DND-41 (cell line): ENCODE measurements at regions not wholly inside any gene's neighbourhood (a gene's known extent, or its start where the extent isn't known, plus 50 kb on each side); places are given as distances from the start of the nearest gene placed in this dataset.
"Not testable (repeated sequence)": the region's sequence is repeated elsewhere in the genome, so short reads cannot be mapped to it uniquely, and the experiment has no call there.

Experiments used
- ATAC-seq: fragments of 200-7000 bp; cut with Tn5 transposase; 3 replicates; pipeline ENCODE4 v1.9.1; 2021; ENCODE audit warnings: low read depth; ENCODE audit not compliant: insufficient read depth
- DNase-seq: peaks from one replicate; pipeline ENCODE4 v3.0.0-alpha.2; 2020
- H2AFZ ChIP-seq: 2 replicates; pipeline ENCODE4 v1.6.0; 2012; ENCODE audit warnings: low read depth, low read length
- H3K27ac ChIP-seq: 2 replicates; pipeline ENCODE4 v1.5.1; 2012; ENCODE audit warnings: low read length, inconsistent platforms
- H3K27me3 ChIP-seq: fragments of 200-600 bp; sonication (generic); 2 replicates; pipeline ENCODE4 v1.6.0; 2012; ENCODE audit warnings: low read length, mild to moderate bottlenecking, inconsistent platforms; ENCODE audit not compliant: insufficient read depth, poor library complexity
- H3K36me3 ChIP-seq: 2 replicates; pipeline ENCODE4 v1.5.1; 2012; ENCODE audit warnings: low read length, inconsistent platforms; ENCODE audit not compliant: insufficient read depth
- H3K4me1 ChIP-seq: 2 replicates; pipeline ENCODE4 v1.5.1; 2012; ENCODE audit warnings: mild to moderate bottlenecking, low read length; ENCODE audit not compliant: insufficient read depth
- H3K4me2 ChIP-seq: 2 replicates; pipeline ENCODE4 v1.6.0; 2012; ENCODE audit warnings: mild to moderate bottlenecking, moderate library complexity, low read length, inconsistent platforms; ENCODE audit not compliant: insufficient read depth
- H3K4me3 ChIP-seq, 2 experiments: fragments of 200-600 bp in 1 of 2; shearing (Covaris generic) in 1 of 2; 2 replicates each; pipeline ENCODE4 v1.5.1; 2012 to 2016; ENCODE audit warnings: inconsistent platforms in 2 of 2, low read length in 2 of 2, mild to moderate bottlenecking in 2 of 2, low read depth in 1 of 2, moderate library complexity in 1 of 2
- H3K79me2 ChIP-seq: 2 replicates; pipeline ENCODE4 v1.6.0; 2012; ENCODE audit warnings: low read length, inconsistent platforms; ENCODE audit not compliant: insufficient read depth
- H3K9ac ChIP-seq: 2 replicates; pipeline ENCODE4 v1.6.0; 2012; ENCODE audit warnings: low read depth, mild to moderate bottlenecking, inconsistent platforms, low read length, moderate library complexity
- H3K9me3 ChIP-seq: 2 replicates; pipeline ENCODE4 v1.5.1; 2012; ENCODE audit warnings: low read length, moderate library complexity, mild to moderate bottlenecking, inconsistent platforms; ENCODE audit not compliant: insufficient read depth, severe bottlenecking
- H4K20me1 ChIP-seq: 2 replicates; pipeline ENCODE4 v1.6.0; 2012; ENCODE audit warnings: low read length; ENCODE audit not compliant: insufficient read depth
- EZH2 ChIP-seq: IDR thresholded peaks from 3 replicates; pipeline ENCODE4 v1.6.1; 2012; ENCODE audit warnings: borderline replicate concordance, low read depth, mild to moderate bottlenecking, moderate library complexity, low read length, inconsistent platforms; ENCODE audit not compliant: severe bottlenecking
- TF ChIP-seq, protein P1 (sequence below): IDR thresholded peaks from 2 replicates; pipeline ENCODE4 v1.5.1; 2012; ENCODE audit warnings: borderline replicate concordance, low read length, moderate library complexity, mild to moderate bottlenecking; ENCODE audit not compliant: poor library complexity, severe bottlenecking; ENCODE audit errors: extremely low read depth

DNA sequence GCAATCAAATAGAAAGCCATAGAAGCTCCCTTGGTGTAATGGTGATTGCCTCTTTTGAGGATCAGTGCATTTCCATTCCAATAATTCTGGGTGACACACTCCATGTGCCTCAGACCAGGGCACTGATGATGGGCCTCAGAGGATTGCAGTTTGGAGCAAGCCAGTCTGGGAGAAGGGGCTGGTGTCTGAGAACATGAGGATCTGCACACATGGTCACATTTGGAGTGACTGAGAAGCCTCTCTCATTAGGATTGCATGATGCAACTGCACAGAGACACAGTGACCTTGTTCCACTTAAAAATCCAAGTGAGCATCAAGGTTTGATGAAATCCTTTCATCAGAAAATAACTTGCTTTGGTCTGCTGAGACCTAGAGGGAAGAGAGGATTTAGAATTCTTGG, 216.4 kb downstream of the ANKRD30B start:
- H2AFZ ChIP-seq, result no peak overlapping the region

DNA sequence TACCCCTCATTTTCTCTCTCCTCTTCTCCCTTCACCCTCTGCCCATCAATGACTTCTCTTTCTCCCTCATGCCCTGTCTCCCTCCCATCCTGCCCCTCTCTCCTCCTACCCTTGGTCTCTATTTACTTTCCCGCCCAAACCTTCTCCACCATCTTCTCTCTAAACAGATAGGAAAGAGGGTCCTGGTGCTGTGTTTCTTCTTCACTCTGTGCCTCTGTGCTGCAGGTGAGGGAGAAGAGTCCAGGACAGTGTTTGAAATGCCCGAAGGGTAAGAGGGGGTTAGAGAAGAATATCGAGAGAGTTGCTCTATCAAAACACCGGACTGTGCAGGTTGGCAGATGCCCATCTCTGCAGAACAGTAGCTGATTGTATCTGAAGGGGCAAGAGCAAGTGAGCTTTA, 217.0 kb downstream of the ANKRD30B start:
- not testable (repeated sequence) for ATAC-seq, H3K36me3 ChIP-seq, H3K4me1 ChIP-seq, H4K20me1 ChIP-seq, H3K4me3 ChIP-seq, H3K27ac ChIP-seq, H3K9ac ChIP-seq, H3K9me3 ChIP-seq, H2AFZ ChIP-seq, H3K4me2 ChIP-seq, H3K79me2 ChIP-seq, DNase-seq, H3K27me3 ChIP-seq

More for the DNA sequence above, 216.4 kb downstream of the ANKRD30B start:
- Histone ChIP-seq H3K27me3 (no peaks in the 10 kb centered on the region), H3K4me1 (no peaks in the 10 kb centered on the region), H3K4me3 (no peak overlapping the region), H3K79me2 (no peaks in the 10 kb centered on the region), H3K9me3 (no peaks in the 10 kb centered on the region), H3K27ac (no peak overlapping the region), H3K4me2 (no peak overlapping the region), H4K20me1 (no peaks in the 10 kb centered on the region), H3K9ac (no peak overlapping the region), H3K36me3 (no peaks in the 10 kb centered on the region)
- DNase-seq (no peak), ATAC-seq (no peak)
- no peak for TF ChIP-seq EZH2
- TF ChIP-seq, protein P1, sequence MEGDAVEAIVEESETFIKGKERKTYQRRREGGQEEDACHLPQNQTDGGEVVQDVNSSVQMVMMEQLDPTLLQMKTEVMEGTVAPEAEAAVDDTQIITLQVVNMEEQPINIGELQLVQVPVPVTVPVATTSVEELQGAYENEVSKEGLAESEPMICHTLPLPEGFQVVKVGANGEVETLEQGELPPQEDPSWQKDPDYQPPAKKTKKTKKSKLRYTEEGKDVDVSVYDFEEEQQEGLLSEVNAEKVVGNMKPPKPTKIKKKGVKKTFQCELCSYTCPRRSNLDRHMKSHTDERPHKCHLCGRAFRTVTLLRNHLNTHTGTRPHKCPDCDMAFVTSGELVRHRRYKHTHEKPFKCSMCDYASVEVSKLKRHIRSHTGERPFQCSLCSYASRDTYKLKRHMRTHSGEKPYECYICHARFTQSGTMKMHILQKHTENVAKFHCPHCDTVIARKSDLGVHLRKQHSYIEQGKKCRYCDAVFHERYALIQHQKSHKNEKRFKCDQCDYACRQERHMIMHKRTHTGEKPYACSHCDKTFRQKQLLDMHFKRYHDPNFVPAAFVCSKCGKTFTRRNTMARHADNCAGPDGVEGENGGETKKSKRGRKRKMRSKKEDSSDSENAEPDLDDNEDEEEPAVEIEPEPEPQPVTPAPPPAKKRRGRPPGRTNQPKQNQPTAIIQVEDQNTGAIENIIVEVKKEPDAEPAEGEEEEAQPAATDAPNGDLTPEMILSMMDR, result no peak

DNA sequence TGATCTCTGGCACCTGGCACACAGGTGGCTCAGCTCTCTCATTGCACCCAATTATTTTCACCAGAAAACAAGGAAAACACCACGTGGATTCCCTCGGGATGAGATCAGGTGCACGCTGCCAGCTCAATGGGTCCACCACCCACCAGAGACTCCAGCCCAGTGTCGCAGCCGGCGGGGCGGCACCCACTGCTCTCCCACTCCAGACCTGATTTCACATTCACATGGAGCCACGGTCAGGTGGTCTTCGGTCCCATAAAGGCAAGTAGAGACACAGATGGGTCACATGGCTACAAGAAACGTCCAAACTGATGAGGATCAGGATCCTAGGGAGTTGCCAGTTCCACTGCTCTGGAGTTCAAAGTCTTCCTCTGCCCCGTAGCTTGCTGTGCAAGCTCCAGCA, 217.6 kb downstream of the ANKRD30B start:
- Histone ChIP-seq H3K9me3 (no peaks in the 10 kb centered on the region), H2AFZ (no peak overlapping the region), H3K79me2 (no peaks in the 10 kb centered on the region), H3K27ac (no peak overlapping the region), H4K20me1 (no peaks in the 10 kb centered on the region), H3K4me1 (no peaks in the 10 kb centered on the region), H3K9ac (no peak overlapping the region), H3K36me3 (no peaks in the 10 kb centered on the region), H3K27me3 (no peaks in the 10 kb centered on the region), H3K4me2 (no peak overlapping the region), H3K4me3 (no peak overlapping the region)
- ATAC-seq (no peak), DNase-seq (no peak)
- TF ChIP-seq, protein P1, result no peak
- TF ChIP-seq EZH2, result no peak

DNA sequence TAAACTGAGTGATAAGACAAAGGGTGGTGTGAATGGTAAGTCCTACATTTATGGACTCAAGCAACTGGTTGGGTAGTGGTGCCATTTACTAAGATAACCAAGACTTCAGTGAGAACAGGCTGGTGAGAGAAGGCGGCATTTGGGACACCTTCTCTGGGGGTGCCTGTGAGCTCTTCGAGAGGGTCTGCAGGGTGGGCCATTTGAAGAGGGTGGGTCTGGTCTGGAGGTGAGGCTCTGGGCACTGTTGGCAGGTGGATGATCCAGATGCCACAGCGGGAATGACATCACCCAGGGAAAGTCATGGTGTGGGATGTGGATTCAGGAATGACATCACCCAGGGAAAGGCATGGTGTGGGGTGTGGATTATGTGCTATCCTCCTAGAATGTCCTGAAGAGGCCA, 219.3 kb downstream of the ANKRD30B start:
- ATAC-seq, result not testable (repeated sequence)

More for the DNA sequence above, 219.3 kb downstream of the ANKRD30B start:
- H3K27me3 ChIP-seq, H3K4me3 ChIP-seq, H3K9me3 ChIP-seq, H3K27ac ChIP-seq, H2AFZ ChIP-seq, H3K79me2 ChIP-seq, H3K4me2 ChIP-seq, DNase-seq, H3K4me1 ChIP-seq, H3K36me3 ChIP-seq, H4K20me1 ChIP-seq, H3K9ac ChIP-seq: not testable (repeated sequence)
